ENCODE measurements at regions not wholly inside any gene's neighbourhood (a gene's known extent, or its start where the extent isn't known, plus 50 kb on each side); places are given as distances from the start of the nearest gene placed in this dataset.

DNA sequence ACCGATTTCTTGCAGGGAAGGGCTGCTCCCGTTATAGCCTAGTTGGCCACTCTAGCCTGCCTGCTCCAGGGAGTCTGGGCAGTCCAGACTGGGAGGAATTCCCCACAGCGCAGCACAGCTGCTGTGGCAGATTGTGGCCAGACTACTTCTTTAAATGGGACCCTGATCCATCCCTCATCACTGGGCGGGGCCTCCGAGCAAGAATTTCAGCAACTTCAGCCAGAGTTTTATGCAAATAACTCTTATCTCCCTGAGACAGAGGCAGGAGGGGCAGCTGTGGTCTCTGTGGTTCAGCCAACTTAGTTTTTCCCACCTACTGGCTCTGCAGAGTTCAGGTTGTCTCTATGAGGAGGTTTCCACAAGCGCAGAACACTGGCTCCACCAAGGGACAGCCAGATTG lies 1583.2 kb downstream of the SUCLG1 start:
- TF ChIP-seq, protein P1, sequence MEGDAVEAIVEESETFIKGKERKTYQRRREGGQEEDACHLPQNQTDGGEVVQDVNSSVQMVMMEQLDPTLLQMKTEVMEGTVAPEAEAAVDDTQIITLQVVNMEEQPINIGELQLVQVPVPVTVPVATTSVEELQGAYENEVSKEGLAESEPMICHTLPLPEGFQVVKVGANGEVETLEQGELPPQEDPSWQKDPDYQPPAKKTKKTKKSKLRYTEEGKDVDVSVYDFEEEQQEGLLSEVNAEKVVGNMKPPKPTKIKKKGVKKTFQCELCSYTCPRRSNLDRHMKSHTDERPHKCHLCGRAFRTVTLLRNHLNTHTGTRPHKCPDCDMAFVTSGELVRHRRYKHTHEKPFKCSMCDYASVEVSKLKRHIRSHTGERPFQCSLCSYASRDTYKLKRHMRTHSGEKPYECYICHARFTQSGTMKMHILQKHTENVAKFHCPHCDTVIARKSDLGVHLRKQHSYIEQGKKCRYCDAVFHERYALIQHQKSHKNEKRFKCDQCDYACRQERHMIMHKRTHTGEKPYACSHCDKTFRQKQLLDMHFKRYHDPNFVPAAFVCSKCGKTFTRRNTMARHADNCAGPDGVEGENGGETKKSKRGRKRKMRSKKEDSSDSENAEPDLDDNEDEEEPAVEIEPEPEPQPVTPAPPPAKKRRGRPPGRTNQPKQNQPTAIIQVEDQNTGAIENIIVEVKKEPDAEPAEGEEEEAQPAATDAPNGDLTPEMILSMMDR (conservative IDR thresholded peaks at IDR 0.05) = no peak
- no peak overlapping the region for H3K27ac ChIP-seq

DNA sequence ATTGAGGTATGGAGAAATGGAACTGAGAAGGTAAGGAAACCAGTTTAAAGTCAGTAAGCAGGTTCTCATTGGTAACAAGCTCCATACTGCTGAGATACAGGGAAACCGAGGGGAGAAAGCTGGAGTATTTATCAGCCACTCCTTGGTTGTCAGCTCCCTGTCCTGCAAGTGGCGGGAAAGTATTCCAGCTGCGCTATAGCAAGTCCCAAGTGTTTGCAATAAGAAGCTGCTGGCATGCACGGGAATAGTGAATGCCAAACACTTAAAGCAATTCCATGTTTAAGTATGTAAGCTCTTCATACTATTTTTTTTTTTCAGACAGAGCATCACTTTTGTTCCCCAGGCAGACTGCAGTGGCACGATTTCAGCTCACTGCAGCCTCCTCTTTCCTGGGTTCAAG lies 1601.1 kb downstream of the SUCLG1 start:
- TF ChIP-seq, protein P1 (conservative IDR thresholded peaks at IDR 0.05) = no peak
- H3K27ac ChIP-seq = no peak overlapping the region

GRCh38 chr2:82853299-82853698 lies 1605.8 kb downstream of the SUCLG1 start:
- H3K27ac ChIP-seq = no peak overlapping the region
- TF ChIP-seq, protein P1 (conservative IDR thresholded peaks at IDR 0.05) = no peak

DNA sequence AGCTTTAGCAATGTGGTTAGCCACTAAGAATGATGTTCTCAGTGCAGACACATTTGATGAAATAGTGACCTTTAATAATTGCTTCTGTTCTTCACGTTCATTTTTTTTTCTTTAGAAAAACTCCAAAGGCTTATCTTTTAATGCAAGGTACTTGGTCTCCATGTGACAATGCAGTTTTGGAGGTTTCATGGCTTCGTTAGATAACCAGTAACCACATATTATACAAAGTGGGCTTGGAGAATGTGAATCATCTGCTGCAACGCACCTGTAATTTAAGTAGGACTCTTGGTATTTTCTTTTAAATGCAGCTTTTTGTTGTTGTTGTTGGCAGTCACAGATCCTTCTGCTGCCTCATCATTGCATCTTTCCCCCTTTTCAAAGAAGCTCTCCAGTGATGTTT lies 1606.3 kb downstream of the SUCLG1 start:
- TF ChIP-seq, protein P1 (conservative IDR thresholded peaks at IDR 0.05) = no peak
- no peak overlapping the region for H3K27ac ChIP-seq

GRCh38 chr2:82848285-82848684 lies 1610.8 kb downstream of the SUCLG1 start:
- TF ChIP-seq, protein P1 (conservative IDR thresholded peaks at IDR 0.05) = no peak
- no peak overlapping the region for H3K27ac ChIP-seq

DNA sequence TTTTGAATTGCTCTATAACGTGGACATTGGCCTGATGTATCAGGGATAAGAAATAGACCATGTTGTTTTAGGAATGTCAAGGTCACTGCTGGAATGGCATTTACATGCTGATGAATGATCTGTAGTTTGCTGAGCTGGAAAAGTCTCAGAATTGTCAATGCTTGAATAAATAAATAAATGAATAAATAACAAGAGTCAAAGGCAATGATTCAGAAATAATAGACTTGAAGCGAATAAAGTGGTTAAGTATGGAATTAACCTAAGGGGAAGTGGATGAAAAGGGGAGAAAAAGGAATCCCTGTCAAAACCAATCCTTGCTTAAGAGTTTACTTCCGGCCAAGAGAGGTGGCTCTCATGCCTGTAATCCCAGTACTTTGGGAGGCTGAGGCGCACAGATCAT lies 1620.0 kb downstream of the SUCLG1 start:
- no peak overlapping the region for H3K27ac ChIP-seq
- TF ChIP-seq, protein P1 (conservative IDR thresholded peaks at IDR 0.05) = no peak

DNA sequence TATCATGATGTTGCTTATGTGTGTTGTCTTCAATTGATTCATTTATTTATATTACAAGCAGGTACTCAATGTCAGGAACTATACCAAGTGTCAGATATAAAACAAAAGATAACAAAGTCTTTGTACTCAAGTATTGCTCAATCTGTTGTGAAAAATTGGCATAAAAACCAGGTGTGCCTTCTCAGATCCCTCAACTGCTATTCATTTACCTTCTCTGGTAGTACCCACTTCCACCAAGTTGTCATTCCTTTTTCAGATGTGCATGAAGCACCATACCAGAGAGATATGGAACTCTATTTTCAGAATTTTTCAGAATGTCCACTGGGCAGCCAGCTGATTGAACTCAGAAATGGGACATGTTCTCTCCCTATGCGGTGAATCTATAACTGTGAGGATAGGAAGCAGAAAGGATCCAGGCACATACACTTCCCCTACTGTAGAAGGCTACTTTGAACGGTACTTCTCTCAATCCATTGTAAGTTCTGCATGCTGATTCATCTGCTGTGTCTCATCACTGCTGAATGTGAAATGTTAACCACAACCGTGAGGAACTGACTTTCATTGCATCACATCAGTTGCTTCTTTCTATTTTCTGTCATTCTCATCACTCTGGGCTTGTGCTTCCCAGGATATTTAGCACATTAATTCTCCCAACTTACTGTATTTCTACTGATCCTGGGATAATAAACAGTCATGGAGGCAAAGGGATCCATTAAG lies 1621.3 kb downstream of the SUCLG1 start:
- TF ChIP-seq, protein P1 (conservative IDR thresholded peaks at IDR 0.05) = no peak

More for the DNA sequence above, 1621.3 kb downstream of the SUCLG1 start:
- H3K27ac ChIP-seq = no peak overlapping the region

Measured in VCaP (cell line).